ENCODE measurements at regions not wholly inside any gene's neighbourhood (a gene's known extent, or its start where the extent isn't known, plus 50 kb on each side); places are given as distances from the start of the nearest gene placed in this dataset.

GRCh38 chr20:41770965-41771364 is 152.8 kb upstream of the CHD6 start:
- no peak for DNase-seq (ENCODE audit: extremely low spot score in 2 of 2)
- intact Hi-C loops (cut with DNase I) = no loop called here
- H3K9me3 ChIP-seq = no peaks in the 10 kb centered on the region

GRCh38 chr20:41770427-41770826 is 152.2 kb upstream of the CHD6 start:
- no peaks in the 10 kb centered on the region for H3K9me3 ChIP-seq
- no peak for TF ChIP-seq POLR2A (IDR thresholded peaks at IDR 0.05)
- TF ChIP-seq POLR2AphosphoS5 (IDR thresholded peaks at IDR 0.05; ENCODE audit: insufficient read depth in 1 of 2, low read depth in 1 of 2) = no peak
- no peak for TF ChIP-seq CTCF (IDR thresholded peaks at IDR 0.05)
- no peak for DNase-seq (ENCODE audit: extremely low spot score in 2 of 2)
- no peaks in the 10 kb centered on the region for H3K4me1 ChIP-seq
- intact Hi-C loops (cut with DNase I) = no loop called here
- no peak overlapping the region for H3K4me3 ChIP-seq
- no peak overlapping the region for H3K27ac ChIP-seq
- H3K36me3 ChIP-seq = no peaks in the 10 kb centered on the region
- no peaks in the 10 kb centered on the region for H3K27me3 ChIP-seq

More at GRCh38 chr20:41770965-41771364, 152.8 kb upstream of the CHD6 start:
- no peak overlapping the region for H3K27ac ChIP-seq
- no peaks in the 10 kb centered on the region for H3K4me1 ChIP-seq
- TF ChIP-seq POLR2AphosphoS5 (IDR thresholded peaks at IDR 0.05; ENCODE audit: insufficient read depth in 1 of 2, low read depth in 1 of 2) = no peak
- no peak for TF ChIP-seq CTCF (IDR thresholded peaks at IDR 0.05)
- no peak for TF ChIP-seq POLR2A (IDR thresholded peaks at IDR 0.05)
- no peaks in the 10 kb centered on the region for H3K27me3 ChIP-seq
- no peak overlapping the region for H3K4me3 ChIP-seq
- H3K36me3 ChIP-seq = no peaks in the 10 kb centered on the region

GRCh38 chr20:41769592-41770018 is 151.4 kb upstream of the CHD6 start:
- no peak for DNase-seq (ENCODE audit: extremely low spot score in 2 of 2)
- TF ChIP-seq POLR2A (IDR thresholded peaks at IDR 0.05) (no peak), POLR2AphosphoS5 (IDR thresholded peaks at IDR 0.05; ENCODE audit: insufficient read depth in 1 of 2, low read depth in 1 of 2) (no peak), CTCF (IDR thresholded peaks at IDR 0.05) (no peak)

GRCh38 chr20:41750137-41750536 is 132.0 kb upstream of the CHD6 start:
- Histone ChIP-seq H3K27me3 (no peaks in the 10 kb centered on the region), H3K27ac (no peak overlapping the region), H3K4me1 (no peaks in the 10 kb centered on the region), H3K36me3 (no peaks in the 10 kb centered on the region), H3K4me3 (no peak overlapping the region), H3K9me3 (no peaks in the 10 kb centered on the region)
- no peak for TF ChIP-seq POLR2A (IDR thresholded peaks at IDR 0.05)
- intact Hi-C loops (cut with DNase I) = no loop called here
- peak in 1 of 2 donors; percentile 47 for DNase-seq (ENCODE audit: extremely low spot score in 2 of 2)

More at GRCh38 chr20:41769592-41770018, 151.4 kb upstream of the CHD6 start:
- Histone ChIP-seq H3K27ac (no peak overlapping the region), H3K27me3 (no peaks in the 10 kb centered on the region), H3K4me3 (no peak overlapping the region), H3K4me1 (no peaks in the 10 kb centered on the region), H3K9me3 (no peaks in the 10 kb centered on the region), H3K36me3 (no peaks in the 10 kb centered on the region)
- intact Hi-C loops (cut with DNase I) = no loop called here

GRCh38 chr20:41748756-41749582 is 130.8 kb upstream of the CHD6 start:
- peak in 1 of 2 donors; percentile 49 for DNase-seq (ENCODE audit: extremely low spot score in 2 of 2)
- Histone ChIP-seq H3K4me3 (no peak overlapping the region), H3K27ac (no peak overlapping the region), H3K4me1 (no peaks in the 10 kb centered on the region), H3K9me3 (no peaks in the 10 kb centered on the region), H3K36me3 (no peaks in the 10 kb centered on the region), H3K27me3 (no peaks in the 10 kb centered on the region)
- TF ChIP-seq CTCF (IDR thresholded peaks at IDR 0.05) = no peak
- no peak for TF ChIP-seq POLR2AphosphoS5 (IDR thresholded peaks at IDR 0.05; ENCODE audit: insufficient read depth in 1 of 2, low read depth in 1 of 2)
- no peak for TF ChIP-seq POLR2A (IDR thresholded peaks at IDR 0.05)
- intact Hi-C loops (cut with DNase I) = no loop called here

All from vagina (tissue), 2 donors.